ENCODE measurements at regions not wholly inside any gene's neighbourhood (a gene's known extent, or its start where the extent isn't known, plus 50 kb on each side); places are given as distances from the start of the nearest gene placed in this dataset.

DNA sequence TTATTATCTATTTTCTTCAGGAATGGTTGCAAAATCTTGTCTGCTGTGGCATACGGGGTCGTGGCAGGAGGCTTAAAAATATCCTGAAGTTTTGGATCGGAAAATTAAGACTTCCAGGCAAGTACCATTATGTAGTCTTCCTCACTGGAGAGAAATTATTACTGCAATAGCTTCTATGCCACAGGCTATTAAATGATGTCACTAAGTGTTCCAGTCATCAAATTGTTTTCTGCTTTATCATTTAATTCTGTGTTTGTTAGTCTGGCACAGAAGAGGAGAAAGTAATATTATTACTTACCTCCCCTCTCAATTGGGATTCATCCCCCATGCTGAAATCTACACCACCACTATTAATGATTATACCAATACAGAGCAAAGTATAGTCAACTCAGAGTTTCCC, 378.2 kb upstream of the ALCAM start:
- TF ChIP-seq POLR2A (IDR thresholded peaks at IDR 0.05; ENCODE audit: low read length) (no peak), GATA1 (IDR thresholded peaks at IDR 0.05; ENCODE audit: low read depth, low read length) (no peak)
